ENCODE measurements at regions not wholly inside any gene's neighbourhood (a gene's known extent, or its start where the extent isn't known, plus 50 kb on each side); places are given as distances from the start of the nearest gene placed in this dataset.

DNA sequence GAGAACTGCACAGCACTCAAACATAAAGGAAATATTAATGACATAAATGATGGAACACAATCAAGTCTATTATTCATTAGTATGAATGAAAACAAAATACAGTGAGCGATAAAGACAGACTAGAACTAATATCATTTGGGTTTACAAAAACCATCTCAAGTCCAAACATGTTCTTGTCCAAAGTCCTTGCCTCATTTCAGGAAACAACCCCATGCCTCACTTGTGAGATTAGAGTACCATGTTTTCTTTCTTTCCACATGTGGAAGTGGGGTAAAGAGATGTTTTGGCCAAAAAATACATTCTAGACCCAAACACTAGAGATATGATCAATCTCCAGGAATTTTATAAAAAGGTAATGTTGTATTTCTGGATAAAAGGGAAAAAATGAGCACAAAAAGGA lies 53.3 kb upstream of the NFE2L2 start:
- TF ChIP-seq CTCF (IDR thresholded peaks at IDR 0.05; ENCODE audit: borderline replicate concordance, extremely low read depth, low read length, poor library complexity, severe bottlenecking) (no peak), EZH2 (IDR thresholded peaks at IDR 0.05; ENCODE audit: borderline replicate concordance, low read depth, low read length, severe bottlenecking) (no peak)
